Neural cell (in vitro differentiated cells): ENCODE measurements at regions not wholly inside any gene's neighbourhood (a gene's known extent, or its start where the extent isn't known, plus 50 kb on each side); places are given as distances from the start of the nearest gene placed in this dataset.

Source experiments
- H2AFZ ChIP-seq: fragments of 200-600, 300-800 bp; sonication (generic), shearing (Covaris generic); 2 replicates; pipeline ENCODE4 v1.6.0; 2014; ENCODE audit warnings: low read depth, mild to moderate bottlenecking, antibody characterized with exemption, low read length, moderate library complexity
- H3F3A ChIP-seq: fragments of 200-600 bp; shearing (Covaris generic); 2 replicates; pipeline ENCODE4 v1.6.1; 2016; ENCODE audit warnings: mild to moderate bottlenecking, moderate library complexity, mixed read lengths, antibody characterized with exemption, low read length; ENCODE audit not compliant: insufficient read depth, poor library complexity, severe bottlenecking
- H3K27ac ChIP-seq: fragments of 200-600, 300-800 bp; sonication (generic), shearing (Covaris generic); 2 replicates; pipeline ENCODE4 v1.5.1; 2014; ENCODE audit warnings: mild to moderate bottlenecking, low read length, moderate library complexity
- H3K27me3 ChIP-seq: fragments of 300-800, 200-600 bp; sonication (generic), shearing (Covaris generic); 2 replicates; pipeline ENCODE4 v1.6.0; 2014; ENCODE audit warnings: mild to moderate bottlenecking, low read depth, low read length, moderate library complexity; ENCODE audit not compliant: insufficient read depth
- H3K36me3 ChIP-seq: fragments of 300-800, 200-600 bp; sonication (generic), shearing (Covaris generic); 2 replicates; pipeline ENCODE4 v1.5.1; 2014; ENCODE audit warnings: mild to moderate bottlenecking, antibody characterized with exemption, low read length, moderate library complexity; ENCODE audit not compliant: insufficient read depth
- H3K4me2 ChIP-seq: fragments of 300-800, 200-600 bp; sonication (generic), shearing (Covaris generic); 2 replicates; pipeline ENCODE4 v1.6.0; 2014; ENCODE audit warnings: mild to moderate bottlenecking, low read length
- H3K4me3 ChIP-seq: fragments of 300-800, 200-600 bp; sonication (generic), shearing (Covaris generic); 2 replicates; pipeline ENCODE4 v1.5.1; 2014; ENCODE audit warnings: mild to moderate bottlenecking, low read length, moderate library complexity
- H3K79me2 ChIP-seq: fragments of 200-600 bp; shearing (Covaris generic); replicated peaks from 2 replicates; pipeline ENCODE4 v1.6.0; 2014; ENCODE audit warnings: mild to moderate bottlenecking, low read length, moderate library complexity; ENCODE audit not compliant: insufficient read depth
- H3K9ac ChIP-seq: fragments of 300-800, 200-600 bp; sonication (generic), shearing (Covaris generic); 2 replicates; pipeline ENCODE4 v1.6.1; 2016; ENCODE audit warnings: mild to moderate bottlenecking, low read length, mixed read lengths
- H3K9me2 ChIP-seq: fragments of 200-600 bp; shearing (Covaris generic); 2 replicates; pipeline ENCODE4 v1.6.1; 2016; ENCODE audit warnings: mild to moderate bottlenecking, low read length, mixed read lengths; ENCODE audit not compliant: insufficient read depth
- H3K9me3 ChIP-seq: fragments of 200-600, 300-800 bp; sonication (generic), shearing (Covaris generic); 2 replicates; pipeline ENCODE4 v1.6.1; 2016; ENCODE audit warnings: mild to moderate bottlenecking, mixed run types, low read length, moderate library complexity, mixed read lengths
- H4K20me1 ChIP-seq: fragments of 200-600 bp; shearing (Covaris generic); 2 replicates; pipeline ENCODE4 v1.6.1; 2016; ENCODE audit warnings: mild to moderate bottlenecking, mixed run types; ENCODE audit not compliant: insufficient read depth
- EP300 ChIP-seq: fragments of 450-650 bp; conservative IDR thresholded peaks from 2 replicates; pipeline ENCODE4 v1.6.1; 2014; ENCODE audit warnings: antibody characterized with exemption, mild to moderate bottlenecking, moderate library complexity; ENCODE audit not compliant: poor library complexity, severe bottlenecking
- EZH2 ChIP-seq: fragments of 200-600, 300-800 bp; shearing (Covaris generic), sonication (generic); IDR thresholded peaks from 2 replicates; pipeline ENCODE4 v1.6.1; 2014; ENCODE audit warnings: antibody characterized with exemption, low read length, borderline replicate concordance, mild to moderate bottlenecking; ENCODE audit not compliant: insufficient read depth, poor library complexity, severe bottlenecking
- MXI1 ChIP-seq: fragments of 450-650 bp; conservative IDR thresholded peaks from 2 replicates; pipeline ENCODE4 v1.6.1; 2014; ENCODE audit warnings: antibody characterized with exemption, mild to moderate bottlenecking; ENCODE audit not compliant: poor library complexity, severe bottlenecking
- POLR2AphosphoS5 ChIP-seq: IDR thresholded peaks from 2 replicates; pipeline ENCODE4 v1.6.1; 2012
- RAD21 ChIP-seq: fragments of 450-650 bp; conservative IDR thresholded peaks from 2 replicates; pipeline ENCODE4 v1.6.1; 2014; ENCODE audit warnings: antibody characterized with exemption, mild to moderate bottlenecking, moderate library complexity
- SMC3 ChIP-seq: fragments of 450-650 bp; conservative IDR thresholded peaks from 2 replicates; pipeline ENCODE4 v1.6.1; 2014; ENCODE audit warnings: antibody characterized with exemption, mild to moderate bottlenecking, moderate library complexity; ENCODE audit not compliant: poor library complexity
- TAF1 ChIP-seq: IDR thresholded peaks from 2 replicates; pipeline ENCODE4 v1.6.1; 2012; ENCODE audit warnings: low read depth
- TF ChIP-seq, protein P1 (sequence below): fragments of 450-650 bp; IDR thresholded peaks from 2 replicates; pipeline ENCODE4 v1.5.1; 2014; ENCODE audit warnings: antibody characterized with exemption, mild to moderate bottlenecking, moderate library complexity; ENCODE audit not compliant: poor library complexity, severe bottlenecking
- TF ChIP-seq, protein P2 (sequence below): IDR thresholded peaks from 2 replicates; pipeline ENCODE4 v1.6.1; 2012; ENCODE audit warnings: borderline replicate concordance

DNA sequence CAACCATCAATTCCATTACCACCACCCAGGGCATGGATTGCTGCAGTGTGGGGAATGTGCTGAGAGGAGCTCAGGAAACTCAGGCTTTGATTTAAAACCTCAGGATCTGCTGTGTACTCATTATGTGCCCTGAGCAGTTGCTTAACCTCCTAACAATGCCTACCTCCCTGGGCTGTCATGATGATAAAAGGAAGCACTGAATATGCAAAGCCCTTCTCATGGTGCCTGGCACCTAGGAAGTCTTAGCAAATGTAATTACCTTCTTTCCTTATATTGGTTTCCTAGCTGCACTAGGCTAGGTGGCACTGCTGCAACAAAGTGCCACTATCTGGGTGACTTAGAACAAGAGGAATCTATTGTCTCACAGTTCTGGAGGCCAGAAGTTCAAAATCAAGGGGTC, 62.2 kb downstream of the KCTD12 start:
- Histone ChIP-seq H3F3A (no peaks in the 10 kb centered on the region), H3K4me2 (no peak overlapping the region), H2AFZ (no peak overlapping the region), H3K9me2 (no peaks in the 10 kb centered on the region), H4K20me1 (no peaks in the 10 kb centered on the region), H3K27ac (no peak overlapping the region), H3K4me3 (no peak overlapping the region), H3K9me3 (no peaks in the 10 kb centered on the region), H3K79me2 (no peaks in the 10 kb centered on the region), H3K9ac (no peak overlapping the region), H3K36me3 (no peaks in the 10 kb centered on the region), H3K27me3 (no peaks in the 10 kb centered on the region)
- TF ChIP-seq TAF1, result no peak
- no peak for TF ChIP-seq POLR2AphosphoS5
- no peak for TF ChIP-seq EP300
- TF ChIP-seq, protein P1, sequence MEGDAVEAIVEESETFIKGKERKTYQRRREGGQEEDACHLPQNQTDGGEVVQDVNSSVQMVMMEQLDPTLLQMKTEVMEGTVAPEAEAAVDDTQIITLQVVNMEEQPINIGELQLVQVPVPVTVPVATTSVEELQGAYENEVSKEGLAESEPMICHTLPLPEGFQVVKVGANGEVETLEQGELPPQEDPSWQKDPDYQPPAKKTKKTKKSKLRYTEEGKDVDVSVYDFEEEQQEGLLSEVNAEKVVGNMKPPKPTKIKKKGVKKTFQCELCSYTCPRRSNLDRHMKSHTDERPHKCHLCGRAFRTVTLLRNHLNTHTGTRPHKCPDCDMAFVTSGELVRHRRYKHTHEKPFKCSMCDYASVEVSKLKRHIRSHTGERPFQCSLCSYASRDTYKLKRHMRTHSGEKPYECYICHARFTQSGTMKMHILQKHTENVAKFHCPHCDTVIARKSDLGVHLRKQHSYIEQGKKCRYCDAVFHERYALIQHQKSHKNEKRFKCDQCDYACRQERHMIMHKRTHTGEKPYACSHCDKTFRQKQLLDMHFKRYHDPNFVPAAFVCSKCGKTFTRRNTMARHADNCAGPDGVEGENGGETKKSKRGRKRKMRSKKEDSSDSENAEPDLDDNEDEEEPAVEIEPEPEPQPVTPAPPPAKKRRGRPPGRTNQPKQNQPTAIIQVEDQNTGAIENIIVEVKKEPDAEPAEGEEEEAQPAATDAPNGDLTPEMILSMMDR, result no peak
- no peak for TF ChIP-seq MXI1
- TF ChIP-seq, protein P2, sequence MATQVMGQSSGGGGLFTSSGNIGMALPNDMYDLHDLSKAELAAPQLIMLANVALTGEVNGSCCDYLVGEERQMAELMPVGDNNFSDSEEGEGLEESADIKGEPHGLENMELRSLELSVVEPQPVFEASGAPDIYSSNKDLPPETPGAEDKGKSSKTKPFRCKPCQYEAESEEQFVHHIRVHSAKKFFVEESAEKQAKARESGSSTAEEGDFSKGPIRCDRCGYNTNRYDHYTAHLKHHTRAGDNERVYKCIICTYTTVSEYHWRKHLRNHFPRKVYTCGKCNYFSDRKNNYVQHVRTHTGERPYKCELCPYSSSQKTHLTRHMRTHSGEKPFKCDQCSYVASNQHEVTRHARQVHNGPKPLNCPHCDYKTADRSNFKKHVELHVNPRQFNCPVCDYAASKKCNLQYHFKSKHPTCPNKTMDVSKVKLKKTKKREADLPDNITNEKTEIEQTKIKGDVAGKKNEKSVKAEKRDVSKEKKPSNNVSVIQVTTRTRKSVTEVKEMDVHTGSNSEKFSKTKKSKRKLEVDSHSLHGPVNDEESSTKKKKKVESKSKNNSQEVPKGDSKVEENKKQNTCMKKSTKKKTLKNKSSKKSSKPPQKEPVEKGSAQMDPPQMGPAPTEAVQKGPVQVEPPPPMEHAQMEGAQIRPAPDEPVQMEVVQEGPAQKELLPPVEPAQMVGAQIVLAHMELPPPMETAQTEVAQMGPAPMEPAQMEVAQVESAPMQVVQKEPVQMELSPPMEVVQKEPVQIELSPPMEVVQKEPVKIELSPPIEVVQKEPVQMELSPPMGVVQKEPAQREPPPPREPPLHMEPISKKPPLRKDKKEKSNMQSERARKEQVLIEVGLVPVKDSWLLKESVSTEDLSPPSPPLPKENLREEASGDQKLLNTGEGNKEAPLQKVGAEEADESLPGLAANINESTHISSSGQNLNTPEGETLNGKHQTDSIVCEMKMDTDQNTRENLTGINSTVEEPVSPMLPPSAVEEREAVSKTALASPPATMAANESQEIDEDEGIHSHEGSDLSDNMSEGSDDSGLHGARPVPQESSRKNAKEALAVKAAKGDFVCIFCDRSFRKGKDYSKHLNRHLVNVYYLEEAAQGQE, result no peak
- no peak for TF ChIP-seq SMC3
- TF ChIP-seq RAD21, result no peak
- no peak for TF ChIP-seq EZH2

DNA sequence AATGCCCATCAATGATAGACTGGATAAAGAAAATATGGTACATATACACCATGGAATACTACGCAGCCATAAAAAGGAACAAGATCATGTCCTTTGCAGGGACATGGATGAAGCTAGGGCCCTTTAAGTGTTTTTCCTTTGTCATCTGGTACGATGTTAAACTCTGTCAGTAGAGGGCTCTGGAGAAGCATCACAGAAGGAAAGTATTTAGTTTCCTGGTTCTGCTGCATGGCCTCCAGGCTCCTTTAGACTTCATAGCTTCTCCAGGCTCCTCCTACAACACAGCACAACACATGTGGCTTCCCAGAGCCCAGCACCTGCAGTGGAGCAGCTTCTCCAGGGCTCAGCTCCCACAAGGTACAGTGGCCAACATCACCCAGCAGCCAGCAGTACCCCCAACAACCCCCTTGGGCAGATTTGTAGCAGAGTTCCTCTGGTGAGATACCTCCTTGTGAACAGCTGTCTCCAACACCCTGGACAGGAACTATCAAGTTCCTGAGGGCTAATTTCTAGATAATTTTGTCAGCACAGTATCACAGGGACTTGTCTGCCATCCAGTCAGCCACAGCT, 63.4 kb downstream of the KCTD12 start:
- H2AFZ ChIP-seq, result no peak overlapping the region
- no peak overlapping the region for H3K4me2 ChIP-seq

More for the DNA sequence above, 63.4 kb downstream of the KCTD12 start:
- no peaks in the 10 kb centered on the region for H3K27me3 ChIP-seq
- H3F3A ChIP-seq, result no peaks in the 10 kb centered on the region
- no peaks in the 10 kb centered on the region for H3K36me3 ChIP-seq
- H3K79me2 ChIP-seq, result no peaks in the 10 kb centered on the region
- TF ChIP-seq EZH2, result no peak
- TF ChIP-seq, protein P2, result no peak
- no peak for TF ChIP-seq TAF1
- TF ChIP-seq POLR2AphosphoS5, result no peak
- no peak for TF ChIP-seq SMC3
- TF ChIP-seq EP300, result no peak
- no peak for TF ChIP-seq RAD21
- TF ChIP-seq, protein P1, result no peak
- no peak for TF ChIP-seq MXI1
- H3K4me3 ChIP-seq, result no peak overlapping the region
- no peaks in the 10 kb centered on the region for H4K20me1 ChIP-seq
- no peak overlapping the region for H3K9ac ChIP-seq
- H3K9me3 ChIP-seq, result no peaks in the 10 kb centered on the region
- H3K27ac ChIP-seq, result no peak overlapping the region
- no peaks in the 10 kb centered on the region for H3K9me2 ChIP-seq
